HG03103 (cell line): ENCODE measurements at regions not wholly inside any gene's neighbourhood (a gene's known extent, or its start where the extent isn't known, plus 50 kb on each side); places are given as distances from the start of the nearest gene placed in this dataset.
"Not testable (repeated sequence)": the region's sequence is repeated elsewhere in the genome, so short reads cannot be mapped to it uniquely, and the experiment has no call there.

ENCODE experiments used
- ATAC-seq: cut with Tn5 transposase; IDR thresholded peaks from one replicate; pipeline ENCODE4 v1.9.1; 2021; ENCODE audit warnings: low read depth; ENCODE audit not compliant: unreplicated experiment

DNA sequence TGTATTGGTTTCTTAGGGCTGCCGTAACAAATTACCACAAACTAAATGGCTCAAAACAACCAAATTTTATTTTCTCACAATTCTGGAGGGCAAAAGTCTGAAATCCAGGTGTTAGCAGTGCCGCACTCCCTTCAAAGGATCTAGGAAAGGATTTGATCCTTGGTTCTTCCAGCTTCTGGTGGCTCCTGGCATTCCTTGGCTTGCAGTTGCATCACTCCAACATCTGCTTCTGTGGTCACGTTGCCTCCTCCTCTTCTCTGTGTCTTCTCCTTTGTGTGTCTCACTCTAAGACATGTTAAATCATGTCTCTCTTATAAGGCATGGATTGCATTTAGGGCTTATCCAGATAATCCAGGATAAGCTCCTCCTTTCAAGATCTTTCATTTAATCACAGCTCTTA is 262.2 kb downstream of the MEX3B start:
- no peak for ATAC-seq

- ATAC-seq = no peak
These were observed 262.7 kb downstream of the MEX3B start for GRCh38 chr15:81783076-81783475.

DNA sequence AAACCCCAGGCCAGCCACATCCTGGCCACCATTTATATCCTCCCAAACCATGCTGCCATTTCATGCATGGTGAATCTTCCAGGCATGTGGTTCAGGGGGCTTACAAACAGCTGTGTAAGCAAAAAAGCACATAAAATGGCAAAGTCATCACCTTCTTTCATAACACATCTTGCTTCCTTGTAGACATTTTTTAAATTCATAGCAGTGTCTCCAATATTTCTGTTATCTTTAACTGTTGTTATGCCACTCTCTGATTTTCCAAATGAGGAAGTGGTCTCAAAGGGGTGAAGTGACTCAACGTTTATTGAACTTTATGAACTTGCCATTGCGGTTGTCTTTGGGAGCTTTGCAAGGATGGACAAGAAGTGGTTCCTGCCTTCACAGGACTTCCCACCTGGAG is 264.4 kb downstream of the MEX3B start:
- no peak for ATAC-seq

DNA sequence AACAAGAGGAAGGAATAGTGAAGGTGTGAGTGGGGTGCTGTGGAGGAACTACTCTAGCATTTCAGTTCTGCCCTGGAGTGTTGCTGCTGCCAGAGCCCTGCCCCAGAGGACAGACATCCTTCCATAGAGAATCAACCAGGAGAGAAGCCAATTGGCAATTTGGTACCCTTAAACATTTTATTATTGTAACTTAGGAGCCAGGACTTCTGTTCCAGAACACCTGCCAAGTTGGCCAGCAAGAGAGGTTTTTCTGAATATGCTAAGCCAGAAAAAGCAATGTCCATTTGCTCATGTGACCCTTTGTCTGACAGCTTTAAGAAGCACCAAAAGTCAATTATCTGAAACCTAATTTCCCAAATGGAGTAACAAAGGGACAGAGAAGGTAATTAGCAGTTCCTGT is 264.9 kb downstream of the MEX3B start:
- no peak for ATAC-seq

GRCh38 chr15:81779181-81779580 is 266.6 kb downstream of the MEX3B start:
- ATAC-seq = no peak

DNA sequence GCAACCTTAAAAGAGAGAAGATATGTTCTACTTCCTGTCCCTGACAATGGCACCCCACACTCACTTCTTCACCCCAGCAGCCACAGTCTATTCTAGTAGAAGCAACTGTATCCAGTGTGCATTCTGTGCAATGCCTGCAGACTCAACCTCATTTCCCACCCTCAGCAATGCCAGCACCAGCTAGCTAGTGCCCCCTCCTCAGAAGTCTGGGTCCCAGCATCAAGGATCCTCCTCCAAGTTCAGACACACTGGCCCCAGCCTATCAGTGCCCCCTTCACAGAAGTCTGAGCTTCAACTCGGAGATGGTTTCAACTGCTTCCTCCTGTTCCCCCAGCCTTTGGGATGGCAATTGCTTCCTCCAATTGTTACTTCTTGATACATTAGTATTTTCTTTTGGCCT is 268.3 kb downstream of the MEX3B start:
- no peak for ATAC-seq

- no peak for ATAC-seq
These were observed 268.8 kb downstream of the MEX3B start for GRCh38 chr15:81776976-81777375.

GRCh38 chr15:81775779-81776178 is 270.0 kb downstream of the MEX3B start:
- ATAC-seq = not testable (repeated sequence)

GRCh38 chr15:81774309-81774708 is 271.5 kb downstream of the MEX3B start:
- no peak for ATAC-seq

DNA sequence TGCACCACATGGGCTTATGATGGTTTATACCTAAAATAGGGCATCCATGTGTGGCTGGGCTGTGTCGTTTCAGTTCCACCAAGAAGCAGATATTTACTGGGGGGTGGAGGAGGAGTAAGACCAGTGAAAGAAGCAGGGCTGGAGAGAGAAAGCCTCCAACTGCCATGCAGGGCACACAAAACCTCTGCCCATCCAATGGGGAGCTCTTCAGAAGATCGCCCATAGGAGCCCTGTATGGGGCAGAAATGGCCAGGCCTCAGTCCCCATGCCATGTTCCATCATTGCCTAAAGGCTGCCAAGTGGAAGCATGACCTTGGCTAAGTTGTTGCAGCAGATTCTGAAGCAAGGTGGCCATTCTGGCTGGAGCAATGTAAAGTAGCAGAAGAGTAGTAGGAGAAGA is 277.0 kb downstream of the MEX3B start:
- ATAC-seq = no peak

DNA sequence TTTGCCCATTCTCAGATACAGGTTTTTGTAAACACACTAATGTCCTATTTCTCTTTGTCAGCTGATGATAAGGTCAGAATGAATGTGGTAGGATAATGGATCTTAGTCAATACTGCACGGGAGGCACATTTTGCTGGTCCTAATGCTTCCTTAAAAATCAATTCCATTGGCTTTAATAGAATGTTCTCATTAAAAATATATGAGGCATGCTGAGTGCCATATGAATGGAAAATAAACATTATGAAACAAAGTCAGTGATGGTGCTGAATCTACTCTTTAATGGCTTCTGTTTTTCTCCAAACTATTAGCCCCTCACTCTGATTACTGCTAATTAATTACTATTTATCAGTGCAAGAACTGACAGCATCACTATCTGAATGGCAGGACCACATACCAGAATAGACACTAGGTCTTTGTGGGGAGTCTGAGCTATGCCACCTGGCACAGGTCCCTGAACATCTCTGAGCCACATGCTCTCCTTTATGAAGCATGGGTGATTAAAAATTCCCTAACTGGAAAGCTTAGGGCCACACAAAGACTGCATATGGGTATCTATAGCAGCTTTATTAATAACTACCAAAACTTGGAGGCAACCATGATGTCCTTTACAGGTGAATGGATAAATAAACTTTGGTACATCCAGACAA is 278.9 kb downstream of the MEX3B start:
- ATAC-seq = no peak

GRCh38 chr15:81765816-81766215 is 280.0 kb downstream of the MEX3B start:
- ATAC-seq = no peak

- no peak for ATAC-seq
These were observed 282.5 kb downstream of the MEX3B start for GRCh38 chr15:81763304-81763703.

GRCh38 chr15:81760686-81761085 is 285.1 kb downstream of the MEX3B start:
- ATAC-seq = no peak

DNA sequence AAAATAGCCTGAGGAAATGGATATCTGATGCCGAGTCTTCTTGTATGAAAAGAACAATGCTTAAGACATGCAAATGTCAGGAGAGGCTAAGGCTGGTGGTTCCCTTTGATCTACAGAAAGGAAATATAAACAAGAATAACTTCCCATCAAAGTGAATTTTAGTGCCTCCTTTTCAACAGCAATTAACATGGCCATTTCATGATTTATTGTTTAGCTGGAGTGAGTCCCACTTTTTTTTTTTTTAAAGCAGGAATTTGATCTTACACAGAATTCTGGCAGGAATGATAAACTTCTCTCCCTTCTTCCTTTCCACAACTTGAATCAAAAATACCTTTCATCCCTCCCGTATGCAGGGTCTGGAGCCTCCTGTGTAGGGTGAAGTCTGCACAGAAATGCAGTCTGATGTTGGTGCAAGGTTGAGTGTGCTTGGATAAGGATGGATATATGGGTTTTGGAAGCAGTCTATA is 287.0 kb downstream of the MEX3B start:
- ATAC-seq = no peak

DNA sequence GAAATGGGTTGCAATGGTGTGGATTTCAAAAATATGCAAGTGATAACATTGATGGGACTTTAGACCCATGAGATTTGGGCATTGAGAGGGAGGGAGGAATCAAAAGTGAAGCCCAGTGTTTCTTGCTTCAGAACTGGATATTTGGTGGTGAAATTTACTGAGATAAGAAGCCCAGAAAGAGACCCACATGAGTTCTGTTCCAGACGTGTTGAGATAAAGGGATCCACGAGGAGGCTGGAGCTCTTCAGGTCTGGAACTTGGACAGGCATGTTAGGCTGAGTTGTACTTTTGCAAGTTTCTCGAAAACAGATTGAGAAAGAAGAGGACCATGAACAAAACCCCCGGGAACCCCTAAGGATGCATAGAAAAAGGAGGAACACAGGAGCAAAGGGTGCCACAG is 290.2 kb downstream of the MEX3B start:
- ATAC-seq = no peak

- no peak for ATAC-seq
These were observed 291.7 kb downstream of the MEX3B start for GRCh38 chr15:81754078-81754477.

DNA sequence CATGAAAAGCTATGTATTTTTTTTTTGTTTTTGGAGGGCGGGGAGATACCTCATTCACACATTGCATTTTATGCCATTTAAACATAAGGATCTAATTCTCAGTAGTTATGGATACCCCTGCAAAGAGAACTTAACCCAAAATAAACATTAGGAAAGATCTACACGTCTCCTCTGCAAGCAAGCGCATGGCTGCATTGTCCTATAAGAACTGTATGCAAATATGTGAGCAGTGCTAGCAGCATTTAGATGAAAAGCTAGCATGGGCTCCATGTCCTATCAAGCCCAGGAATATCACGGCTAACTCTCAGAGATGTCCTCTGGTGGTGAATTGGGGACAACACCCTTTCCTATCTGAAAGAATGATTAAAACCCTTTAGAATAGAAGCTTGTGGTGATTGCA is 292.8 kb downstream of the MEX3B start:
- no peak for ATAC-seq

- no peak for ATAC-seq
These were observed 293.3 kb downstream of the MEX3B start for GRCh38 chr15:81752546-81752942.

- ATAC-seq = no peak
These were observed 293.8 kb downstream of the MEX3B start for GRCh38 chr15:81751816-81752545.

DNA sequence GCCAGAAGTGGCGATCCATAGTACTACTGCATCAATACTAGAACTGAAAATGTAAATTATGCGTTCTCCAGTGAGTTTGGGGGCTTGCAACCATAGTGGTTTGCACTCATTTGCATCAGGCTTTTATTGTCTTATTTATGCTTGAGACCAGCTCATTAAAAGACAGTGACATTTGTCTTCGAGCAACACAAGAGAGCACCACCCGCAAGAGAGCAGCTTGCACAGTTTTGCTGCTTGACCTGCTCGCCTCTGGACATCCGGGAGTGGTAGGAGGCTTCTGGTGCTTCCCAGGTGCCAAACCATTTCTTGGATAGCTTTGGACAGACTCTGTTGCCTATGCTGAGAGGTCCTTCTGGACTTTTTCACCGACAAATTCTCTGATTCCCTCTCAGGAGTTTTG is 294.6 kb downstream of the MEX3B start:
- ATAC-seq = no peak

GRCh38 chr15:81749716-81750375 is 296.0 kb downstream of the MEX3B start:
- ATAC-seq = no peak
